KG1 (cell line): ENCODE measurements at regions not wholly inside any gene's neighbourhood (a gene's known extent, or its start where the extent isn't known, plus 50 kb on each side); places are given as distances from the start of the nearest gene placed in this dataset.

ENCODE experiments used
- DNase-seq: peaks from one replicate; lab custom pipeline; 2025; lab: John Stamatoyannopoulos, UW

DNA sequence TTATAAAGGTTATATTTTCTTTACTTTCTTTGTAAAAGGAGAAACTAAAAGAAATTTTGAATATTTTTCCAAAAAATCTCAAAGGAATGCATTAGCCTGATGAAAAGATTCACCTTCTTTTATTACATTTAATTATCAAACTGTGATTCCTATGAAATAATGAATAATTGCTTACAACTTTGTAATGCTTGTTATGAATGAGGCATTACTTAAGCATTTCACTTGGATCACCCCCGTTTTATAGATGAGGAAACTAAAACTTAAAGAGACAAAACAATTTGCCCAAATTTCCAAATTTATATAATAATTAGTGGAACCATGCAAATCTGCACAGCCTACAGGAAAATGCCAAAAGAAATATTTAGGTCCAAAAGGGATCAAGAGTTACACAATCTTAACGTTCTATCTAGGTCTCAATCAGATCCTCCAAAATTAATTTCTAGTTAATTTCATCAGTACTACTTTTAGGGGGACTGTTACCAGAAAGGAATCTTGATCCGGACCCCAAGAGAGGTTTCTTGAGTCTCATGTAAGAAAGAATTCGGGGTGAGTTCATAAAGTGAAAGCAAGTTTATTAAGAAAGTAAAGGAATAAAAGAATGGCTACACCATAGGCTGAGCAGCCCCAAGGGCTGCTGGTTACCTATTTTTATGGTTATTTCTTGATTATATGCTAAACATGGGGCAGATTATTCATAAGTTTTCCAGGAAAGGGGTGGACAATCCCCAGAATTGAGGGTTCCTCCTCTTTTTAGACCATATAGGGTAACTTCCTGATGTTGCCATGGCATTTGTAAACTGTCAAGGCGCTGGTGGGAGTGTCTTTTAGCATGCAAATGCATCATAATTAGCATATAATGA lies 288.0 kb downstream of the ADGB start:
- no peak for DNase-seq

DNA sequence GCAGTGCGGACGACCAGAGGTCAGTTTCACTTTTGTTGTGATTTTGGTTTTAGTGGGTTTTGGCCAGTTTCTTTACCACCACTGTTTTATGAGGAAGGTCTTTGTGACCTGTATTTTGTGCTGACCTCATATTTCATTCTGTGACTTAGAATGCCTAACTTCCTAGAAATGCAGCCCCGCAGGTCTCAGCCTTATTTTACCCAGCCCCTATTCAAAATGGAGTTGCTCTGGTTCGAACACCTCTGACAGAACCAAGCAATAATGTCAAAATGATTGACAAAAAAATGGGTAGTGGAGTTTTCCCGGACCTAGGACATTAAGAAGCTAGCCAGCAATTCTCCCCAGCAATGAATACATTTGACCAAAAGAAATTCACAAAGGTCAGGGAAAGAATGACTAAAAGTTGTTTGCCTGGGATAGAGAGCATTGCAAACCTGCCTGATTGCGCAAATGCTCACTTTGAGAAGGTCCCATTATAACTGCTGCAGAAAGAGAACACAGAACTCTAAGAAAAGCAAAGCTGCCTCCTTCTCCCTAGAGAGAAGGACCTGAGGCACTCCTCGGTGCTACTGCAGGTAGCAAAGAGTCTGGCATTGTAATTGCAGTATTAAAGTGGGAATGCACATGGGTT lies 288.8 kb downstream of the ADGB start:
- DNase-seq: no peak

DNA sequence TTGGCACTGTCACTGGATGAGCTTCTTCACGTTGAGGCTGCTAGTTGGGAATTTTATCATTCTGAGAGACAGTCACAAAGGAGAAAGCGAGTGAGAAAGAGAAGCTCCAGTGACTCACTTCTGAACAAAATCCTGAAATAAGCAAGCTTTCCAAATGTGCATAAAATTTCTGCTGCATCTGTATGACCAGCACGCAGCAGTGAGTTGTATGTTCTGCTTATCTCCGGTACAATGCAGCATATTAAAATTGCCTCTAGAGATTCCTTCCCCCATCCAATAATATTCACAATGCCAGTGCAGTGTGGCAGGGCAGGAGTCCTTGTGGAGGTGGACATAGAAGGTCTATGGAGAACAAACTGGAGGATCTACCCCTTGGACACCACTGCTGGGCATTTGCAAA lies 290.5 kb downstream of the ADGB start:
- no peak for DNase-seq

DNA sequence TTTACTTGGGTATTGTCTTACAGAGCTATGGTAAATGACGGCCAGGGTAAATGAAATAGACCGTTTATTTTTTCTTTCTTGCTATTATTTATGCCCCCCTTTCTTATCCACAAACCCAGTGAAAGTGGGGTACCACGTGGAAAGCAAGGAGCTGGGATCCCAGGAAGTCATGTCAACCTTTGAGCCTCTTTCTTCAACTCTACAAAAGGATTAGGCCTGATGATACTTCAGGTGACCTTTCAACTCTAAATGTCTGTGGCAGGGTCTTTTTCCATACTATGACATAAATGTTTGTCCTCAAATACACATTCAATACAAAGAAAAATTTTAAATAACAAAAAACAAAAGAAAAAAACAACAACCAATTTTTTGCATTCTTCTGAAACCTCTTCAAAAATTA lies 291.4 kb downstream of the ADGB start:
- no peak for DNase-seq

DNA sequence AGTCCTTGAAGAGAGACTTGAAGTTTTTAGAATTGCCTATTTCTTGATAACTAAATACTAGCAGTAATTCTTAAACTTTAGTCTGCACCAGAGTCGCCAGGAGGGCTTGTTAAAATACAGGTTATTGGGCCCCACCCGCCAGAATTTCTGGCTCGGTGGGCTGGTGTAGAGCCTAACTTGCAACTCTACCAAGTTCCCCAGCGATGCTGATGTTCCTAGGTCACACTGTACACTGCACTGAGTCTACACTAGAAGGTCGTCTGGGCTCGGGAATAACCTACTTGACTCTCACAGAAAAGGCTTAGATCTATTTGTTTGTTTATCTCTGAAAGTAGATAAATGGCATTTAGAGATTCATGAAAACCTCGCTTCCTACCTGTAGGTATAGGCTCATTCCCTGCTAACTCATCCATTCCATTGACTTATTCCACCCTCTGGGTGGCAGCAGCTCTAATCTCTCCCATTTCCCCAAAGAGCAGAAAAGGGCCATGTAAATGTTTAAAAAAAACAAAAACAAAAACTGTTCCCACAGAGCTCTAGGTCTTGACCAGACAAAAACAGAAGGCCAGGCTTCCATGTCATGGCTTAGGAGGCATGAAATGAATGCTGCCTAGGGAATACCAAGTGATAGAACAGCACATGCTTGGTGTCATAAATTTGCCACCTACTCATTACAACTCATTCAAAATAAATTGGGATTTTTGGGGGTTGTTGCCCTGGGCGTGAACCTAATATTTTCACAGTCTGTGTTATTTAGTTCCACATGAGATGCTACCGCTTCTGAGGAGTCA lies 292.1 kb downstream of the ADGB start:
- no peak for DNase-seq

DNA sequence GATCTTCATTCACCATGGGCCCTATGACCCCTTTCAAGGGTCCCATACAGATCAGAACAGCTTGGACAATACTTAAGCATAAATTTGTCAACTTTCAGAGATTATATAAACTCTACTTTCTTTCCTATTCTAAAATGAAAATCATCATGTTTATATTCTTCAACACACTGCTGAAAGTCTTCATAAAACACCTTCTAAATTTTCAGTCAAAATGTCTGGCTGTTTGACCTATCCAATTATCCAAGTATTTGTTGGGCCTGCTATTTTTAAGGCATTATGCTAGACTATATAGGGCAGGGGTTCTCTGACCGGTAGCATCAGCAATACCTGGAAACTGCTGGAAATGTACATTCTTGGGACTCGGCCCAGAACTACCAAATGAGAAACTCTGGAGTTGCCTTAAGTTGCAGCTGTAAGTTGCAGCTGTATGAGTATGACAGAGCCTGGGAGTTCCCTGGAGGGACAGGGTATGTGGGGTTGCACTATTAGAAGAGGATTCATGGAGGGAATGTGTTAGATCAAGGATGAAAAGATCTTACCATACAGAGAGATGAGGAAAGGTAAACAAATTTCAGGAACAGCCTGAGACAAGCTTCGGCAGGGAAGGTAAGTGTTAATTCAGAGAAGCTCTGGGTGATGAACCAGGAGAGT lies 293.0 kb downstream of the ADGB start:
- no peak for DNase-seq

DNA sequence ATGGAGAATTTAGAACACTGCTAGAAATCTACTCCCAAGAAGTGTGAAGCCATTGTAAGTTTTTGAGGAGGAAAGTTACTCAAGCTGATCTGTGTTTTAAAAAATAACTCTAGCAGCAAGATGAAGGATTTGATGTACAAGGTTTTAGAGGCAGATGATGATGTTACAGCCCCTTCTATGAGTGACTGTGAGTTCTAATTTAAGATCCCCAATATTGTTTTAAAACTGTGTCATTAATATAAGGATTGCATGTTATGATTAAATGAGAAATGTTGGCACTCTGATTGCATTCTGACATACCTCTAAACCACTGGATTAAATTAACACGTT lies 293.5 kb downstream of the ADGB start:
- no peak for DNase-seq

DNA sequence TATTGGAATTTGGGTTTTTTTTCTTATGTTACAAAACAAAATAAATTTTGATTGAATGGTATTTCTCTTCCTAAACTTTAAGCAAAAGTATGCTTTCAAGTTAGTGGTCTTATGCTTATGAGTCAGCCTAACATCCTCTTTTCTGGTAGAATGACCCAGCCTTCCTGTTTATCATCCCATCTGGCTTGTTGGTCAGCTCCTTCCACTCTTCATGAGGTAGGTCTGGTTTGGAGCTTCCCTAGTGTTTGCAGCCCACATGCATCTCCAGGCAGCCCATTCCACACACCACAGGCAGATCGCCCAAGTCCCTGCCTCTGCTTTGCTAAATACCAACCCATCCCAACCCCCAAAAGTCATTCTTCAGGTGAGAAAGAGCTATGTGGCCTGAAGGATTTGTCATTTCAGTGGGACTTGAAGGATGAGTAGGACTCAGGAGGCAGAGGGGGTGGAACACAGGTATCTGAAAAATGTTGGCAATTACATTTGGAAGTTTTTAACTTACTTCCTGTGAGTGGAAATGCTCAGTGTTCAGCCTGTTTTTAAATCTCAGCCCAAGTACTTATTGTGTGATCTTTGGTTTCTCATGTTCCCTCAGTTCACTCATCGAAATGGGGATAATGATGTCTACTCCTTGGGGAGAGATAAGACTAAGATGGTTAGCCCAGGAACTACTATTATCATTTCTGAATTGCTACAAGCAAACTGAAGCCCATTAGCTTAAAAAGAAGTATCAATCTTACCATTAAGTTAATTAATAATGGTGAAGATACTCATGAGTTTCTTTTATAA lies 294.0 kb downstream of the ADGB start:
- peak; percentile 30 for DNase-seq

DNA sequence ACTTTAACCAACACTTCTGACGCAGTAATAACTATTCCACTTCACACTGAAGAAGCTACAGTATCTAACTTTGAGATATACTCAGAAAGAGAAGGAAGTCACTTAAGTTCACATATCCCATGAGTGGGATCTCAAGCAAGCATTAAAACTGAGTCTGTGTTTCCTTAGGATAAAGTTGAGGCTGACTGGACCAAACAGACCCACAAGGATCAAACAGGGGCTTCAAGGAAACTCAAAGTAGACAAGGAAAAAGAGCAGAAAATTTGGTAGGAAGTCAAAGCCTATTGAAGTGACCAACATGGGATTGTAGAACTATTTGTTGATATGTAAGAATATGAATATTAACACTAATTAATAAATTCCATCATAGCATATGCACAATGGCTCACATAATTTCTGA lies 294.9 kb downstream of the ADGB start:
- DNase-seq: no peak

DNA sequence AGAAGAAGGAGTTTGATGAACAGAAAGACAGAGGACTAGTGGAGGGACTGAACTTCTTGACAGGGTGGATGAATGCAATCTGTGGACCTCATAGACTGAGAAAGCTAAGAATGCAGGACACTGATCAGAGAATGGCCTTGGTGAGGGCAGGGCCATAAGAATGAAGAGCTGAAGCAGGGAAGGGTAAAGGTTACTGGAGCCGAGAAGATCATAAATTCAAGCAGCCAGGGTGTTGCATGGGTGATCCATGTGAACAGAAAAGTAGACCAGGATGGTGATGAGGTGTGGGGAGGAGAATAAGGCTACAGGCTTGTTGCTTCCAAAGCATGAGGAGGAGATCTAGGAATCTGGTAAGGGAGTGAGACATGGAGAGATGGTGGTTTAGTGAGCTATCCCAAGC lies 295.9 kb downstream of the ADGB start:
- DNase-seq: no peak

DNA sequence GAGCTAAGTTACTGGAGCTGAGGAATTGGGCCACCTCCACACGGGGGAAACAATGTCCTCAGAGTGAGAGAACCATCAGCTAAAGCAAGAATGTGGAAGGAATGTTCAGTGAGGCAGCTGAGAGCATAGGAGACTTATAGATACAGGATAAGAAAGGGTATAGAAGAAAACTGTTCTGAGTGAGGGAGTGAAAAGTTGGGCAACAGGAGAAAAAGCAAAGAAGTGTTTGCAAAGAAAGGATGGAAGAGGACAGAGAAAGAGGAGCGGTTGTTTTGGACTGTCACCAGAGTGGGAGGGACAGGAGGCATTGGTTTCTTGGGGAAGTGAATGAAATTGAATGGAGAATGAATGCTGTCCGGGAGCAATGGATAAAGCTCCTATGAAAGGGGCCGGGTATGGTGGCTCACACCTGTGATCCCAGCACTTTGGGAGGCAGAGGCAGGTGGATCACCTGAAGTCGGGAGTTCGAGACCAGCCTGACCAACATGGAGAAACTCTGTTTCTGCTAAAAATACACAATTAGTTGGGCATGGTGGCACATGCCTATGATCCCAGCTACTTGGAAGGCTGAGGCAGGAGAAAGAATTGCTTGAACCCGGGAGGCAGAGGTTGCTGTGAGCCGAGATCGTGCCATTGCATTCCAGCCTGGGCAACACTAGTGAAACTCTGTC lies 296.5 kb downstream of the ADGB start:
- DNase-seq: no peak

DNA sequence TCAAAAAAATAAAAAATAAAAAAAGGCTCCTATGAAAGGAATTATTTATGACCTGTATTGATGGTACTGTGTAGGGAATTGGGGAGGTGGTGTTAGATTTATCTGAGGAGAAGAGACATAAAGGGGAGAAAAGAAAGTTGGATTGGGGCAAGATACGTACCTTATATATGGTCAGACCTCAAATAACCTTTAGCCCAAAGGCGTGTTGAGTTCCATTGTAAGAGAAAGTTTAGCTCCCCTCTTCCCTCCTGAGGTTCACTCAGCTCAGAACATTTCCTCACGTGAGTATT lies 296.9 kb downstream of the ADGB start:
- no peak for DNase-seq

DNA sequence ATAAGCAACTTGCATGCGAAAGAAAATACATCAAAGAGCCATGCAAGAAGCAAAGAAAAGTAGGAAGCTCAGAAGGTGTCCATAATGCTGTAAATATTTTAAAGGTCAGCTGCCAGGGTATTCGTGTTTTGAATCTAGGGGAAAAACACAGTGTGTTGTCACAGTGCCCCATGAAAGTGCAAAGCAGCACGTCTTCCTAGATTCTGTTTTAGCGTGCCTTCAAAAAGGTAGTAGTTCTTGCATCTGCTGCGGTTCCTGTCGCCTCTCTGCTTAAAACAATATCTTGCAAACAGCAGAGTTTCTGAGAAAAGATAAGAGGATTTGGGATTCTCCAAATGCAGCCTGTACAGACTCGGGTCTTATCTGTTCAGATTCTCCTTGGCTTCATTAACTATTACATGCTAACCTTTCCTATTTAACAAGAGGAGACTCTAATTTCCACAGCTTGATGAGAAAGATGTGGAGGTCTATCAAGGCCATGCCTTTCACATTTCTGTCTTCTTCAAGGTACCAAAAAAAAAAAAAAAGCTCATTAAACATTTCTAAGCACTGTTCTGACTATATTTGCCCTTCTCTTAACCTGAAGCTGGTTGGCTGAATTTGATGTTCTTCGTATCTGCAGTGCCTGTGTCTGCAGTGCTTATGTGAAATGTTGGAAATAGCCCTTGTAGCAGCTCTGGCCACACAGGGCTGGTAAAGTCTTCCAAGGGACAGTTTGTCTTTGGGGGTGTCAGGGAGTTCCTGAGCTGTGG lies 297.5 kb downstream of the ADGB start:
- DNase-seq: no peak

DNA sequence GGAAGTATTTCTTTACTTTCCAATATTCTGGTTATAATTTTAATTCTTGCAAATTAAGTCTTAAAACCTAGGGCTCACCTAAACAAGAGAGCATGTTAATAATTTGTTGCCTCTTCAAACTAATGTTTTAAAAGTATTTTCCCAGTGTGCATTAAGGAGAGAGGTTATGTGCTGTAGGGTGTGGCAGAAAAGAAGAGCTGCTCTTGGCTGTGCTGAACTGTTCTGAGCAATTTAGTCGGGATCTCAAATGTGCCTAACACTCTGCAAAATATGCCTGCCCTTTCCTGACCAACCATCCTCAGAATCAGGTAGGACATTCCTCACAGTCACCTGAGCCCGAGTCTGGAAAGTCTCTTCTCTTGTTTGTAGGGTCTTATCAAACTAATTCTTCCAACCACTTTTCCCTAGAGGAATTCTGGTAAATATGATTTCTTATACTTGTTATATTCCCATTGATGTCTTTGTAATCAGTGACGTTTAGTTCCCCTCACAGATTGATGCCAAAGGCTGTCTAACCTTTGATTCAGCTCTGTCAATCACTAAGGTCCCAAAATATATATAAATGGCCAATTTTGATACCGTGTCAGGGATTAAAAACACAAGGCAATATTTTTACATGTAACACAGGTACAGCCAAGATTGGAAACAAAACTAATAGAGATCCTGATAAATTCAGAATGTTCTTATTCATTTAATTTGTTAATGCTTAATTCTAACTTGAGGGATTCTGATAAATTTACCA lies 298.4 kb downstream of the ADGB start:
- DNase-seq: no peak

DNA sequence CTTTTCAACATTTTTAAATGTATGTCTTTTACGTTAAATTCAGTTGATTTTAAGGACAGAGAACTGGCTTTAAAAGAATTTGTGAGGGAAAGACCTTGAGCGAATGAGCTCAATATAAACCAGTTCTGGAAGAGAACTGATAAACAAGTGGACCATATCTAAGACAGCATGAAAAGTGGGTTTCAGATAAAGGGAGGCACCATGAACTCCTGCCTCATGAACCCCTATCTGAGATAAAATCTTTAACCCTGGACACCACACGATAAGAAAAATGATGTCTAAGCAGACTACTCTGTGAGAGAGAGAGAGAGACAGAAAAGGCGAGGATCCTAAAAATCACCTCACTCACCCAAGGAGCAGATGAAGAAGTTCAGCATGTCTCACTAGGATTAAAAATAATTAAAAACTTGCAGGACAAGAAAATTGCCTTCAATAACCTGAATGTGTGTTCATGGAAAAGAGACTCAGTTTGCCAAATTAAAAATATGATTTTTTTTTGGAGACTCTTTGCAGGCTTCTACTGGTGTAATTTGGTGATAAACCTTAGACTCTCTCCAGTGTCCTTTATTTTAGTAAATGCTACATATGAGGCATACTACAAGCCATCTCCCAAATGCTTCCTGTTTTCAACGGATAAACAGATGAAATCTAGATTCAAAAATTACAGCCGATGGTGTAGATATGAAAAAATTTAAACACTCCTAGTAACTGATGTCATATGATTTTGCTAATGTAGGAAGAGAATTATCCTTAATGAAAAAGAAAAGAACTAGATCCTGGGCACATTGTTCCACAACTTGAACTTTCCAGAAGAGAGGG lies 299.5 kb downstream of the ADGB start:
- no peak for DNase-seq

DNA sequence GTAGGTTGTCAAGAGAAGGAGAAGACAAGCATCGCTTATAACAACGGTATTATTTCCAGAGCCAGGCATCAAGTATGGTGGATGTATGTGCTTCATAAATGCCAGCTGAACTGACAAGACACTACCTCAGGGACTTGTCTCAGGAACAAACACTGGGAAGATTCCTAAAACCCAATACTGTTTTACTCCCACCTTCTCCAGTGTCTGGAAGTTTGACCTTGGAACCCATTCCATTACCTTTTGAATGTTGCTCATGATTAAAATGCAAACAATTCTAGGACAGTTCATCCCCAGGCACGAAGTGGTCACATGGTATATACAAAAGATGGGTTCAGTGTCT lies 300.1 kb downstream of the ADGB start:
- no peak for DNase-seq

DNA sequence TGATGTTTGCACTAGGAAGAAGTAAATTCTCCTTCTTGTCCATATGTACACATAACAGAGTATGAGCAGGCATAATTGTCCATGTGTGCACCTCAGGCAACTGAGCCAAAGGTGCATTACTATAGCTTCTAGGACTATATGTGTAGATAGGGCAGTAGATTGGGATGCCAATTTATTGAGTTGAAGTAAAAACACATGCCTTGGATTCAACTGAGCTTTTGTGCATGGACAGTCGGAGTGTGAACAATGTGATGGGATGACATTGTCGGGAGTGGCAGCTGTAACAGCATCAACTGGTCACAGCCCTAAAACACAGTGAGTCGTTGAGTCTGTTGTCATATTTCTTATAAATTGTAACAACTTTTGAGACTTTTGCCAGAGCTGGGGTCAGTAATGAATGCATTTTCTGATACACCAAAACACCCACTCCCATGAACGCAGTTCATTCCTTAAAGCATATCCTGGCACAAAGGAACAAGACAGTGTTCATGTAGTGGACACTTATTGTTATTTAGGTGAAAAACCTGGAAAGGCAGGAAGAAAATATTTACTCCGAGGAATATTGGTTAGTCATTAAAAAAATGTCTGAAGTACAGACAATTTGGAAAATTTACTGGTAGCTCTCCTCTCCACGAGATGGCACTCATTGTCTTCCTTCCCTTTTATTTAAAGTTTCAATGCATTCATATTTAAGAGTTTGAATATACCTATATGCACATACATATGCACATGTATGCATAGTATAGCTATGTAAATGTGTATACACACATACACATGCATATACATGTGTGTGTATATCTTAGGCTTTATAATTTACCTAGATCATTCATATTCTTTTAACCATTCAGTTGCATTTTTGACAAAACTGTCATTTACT lies 302.0 kb upstream of the STXBP5 start:
- no peak for DNase-seq

DNA sequence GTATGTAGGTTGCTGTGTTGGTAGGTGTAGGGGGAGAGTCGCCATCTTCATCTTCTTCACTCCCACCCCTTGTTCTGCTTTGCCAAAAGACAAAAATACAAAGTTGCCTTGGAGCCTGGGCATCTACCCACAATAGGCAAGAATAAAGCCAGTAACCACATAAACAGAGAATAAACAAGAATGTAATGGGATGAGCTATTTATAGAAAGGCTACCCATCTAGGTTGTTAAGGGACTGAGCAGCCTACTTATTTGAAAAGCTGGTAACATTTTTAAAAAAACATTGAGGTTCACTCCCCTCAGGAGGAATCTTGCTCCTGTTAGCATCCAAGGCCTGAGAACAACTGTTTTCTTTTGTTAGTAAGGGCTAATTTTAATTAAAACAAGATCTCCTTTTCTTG lies 301.4 kb upstream of the STXBP5 start:
- no peak for DNase-seq
